Left kidney (tissue), 1 donor: ENCODE measurements at regions not wholly inside any gene's neighbourhood (a gene's known extent, or its start where the extent isn't known, plus 50 kb on each side); places are given as distances from the start of the nearest gene placed in this dataset.
"Not testable (repeated sequence)": the region's sequence is repeated elsewhere in the genome, so short reads cannot be mapped to it uniquely, and the experiment has no call there.

Source experiments
- DNase-seq: peaks from one replicate; pipeline ENCODE4 v3.0.0-alpha.2; 2013

DNA sequence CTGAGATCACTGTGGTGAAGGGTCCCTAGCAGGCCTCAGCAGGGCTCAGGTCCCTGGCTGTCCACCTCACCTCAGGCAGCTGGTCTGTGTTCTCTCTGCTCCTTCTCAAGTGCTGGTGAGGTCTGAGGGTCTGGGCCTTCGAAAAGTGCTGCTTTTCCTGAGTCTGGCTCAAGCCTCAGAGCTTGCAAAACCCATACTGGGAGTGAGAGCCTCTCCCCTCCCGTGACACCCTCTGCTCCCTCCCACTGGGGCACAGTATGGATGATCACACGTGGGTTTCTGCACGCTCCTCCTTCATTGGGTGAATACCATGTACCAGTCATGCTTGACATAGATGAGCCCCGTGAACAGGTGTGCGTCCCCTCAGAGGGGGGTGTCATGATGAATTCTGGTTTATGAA, 73.3 kb upstream of the WASF3 start:
- DNase-seq: no peak

DNA sequence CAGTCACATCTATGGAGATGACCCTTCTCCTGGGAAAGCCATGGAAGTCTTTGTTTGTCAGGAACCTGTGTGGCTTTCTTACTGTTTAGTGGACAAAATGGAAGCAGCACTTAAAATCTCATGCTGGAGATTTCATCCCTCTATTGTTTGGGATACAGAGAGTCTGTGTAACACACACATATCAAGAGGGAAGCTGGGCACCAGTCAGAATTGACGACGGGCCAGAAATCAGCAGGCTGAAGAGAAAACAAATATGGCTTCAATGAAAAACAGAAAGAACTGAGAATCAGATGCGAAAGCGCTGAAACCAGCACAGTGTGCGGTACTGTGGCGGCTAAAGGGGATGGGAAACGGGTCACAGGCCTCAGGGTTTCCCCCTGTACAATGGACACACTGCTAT, 72.2 kb upstream of the WASF3 start:
- DNase-seq: no peak

DNA sequence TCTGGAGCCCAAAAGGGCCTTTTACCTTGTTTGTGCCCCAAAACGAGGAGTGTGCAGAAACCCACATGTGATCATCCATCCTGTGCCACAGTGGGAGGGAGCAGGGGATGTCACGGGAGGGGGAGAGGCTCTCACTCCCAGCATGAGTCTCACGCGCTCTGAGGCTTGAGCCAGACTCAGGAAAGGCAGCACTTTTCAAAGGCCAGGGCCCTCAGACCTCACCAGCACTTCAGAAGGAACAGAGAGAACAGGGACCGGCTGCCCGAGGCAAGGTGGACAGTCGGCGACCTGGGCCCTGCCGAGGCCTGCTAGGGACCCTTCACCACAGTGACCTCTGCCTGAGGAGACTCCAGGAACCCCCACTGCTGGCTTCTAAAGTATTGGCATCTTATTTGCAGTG, 71.7 kb upstream of the WASF3 start:
- no peak for DNase-seq

DNA sequence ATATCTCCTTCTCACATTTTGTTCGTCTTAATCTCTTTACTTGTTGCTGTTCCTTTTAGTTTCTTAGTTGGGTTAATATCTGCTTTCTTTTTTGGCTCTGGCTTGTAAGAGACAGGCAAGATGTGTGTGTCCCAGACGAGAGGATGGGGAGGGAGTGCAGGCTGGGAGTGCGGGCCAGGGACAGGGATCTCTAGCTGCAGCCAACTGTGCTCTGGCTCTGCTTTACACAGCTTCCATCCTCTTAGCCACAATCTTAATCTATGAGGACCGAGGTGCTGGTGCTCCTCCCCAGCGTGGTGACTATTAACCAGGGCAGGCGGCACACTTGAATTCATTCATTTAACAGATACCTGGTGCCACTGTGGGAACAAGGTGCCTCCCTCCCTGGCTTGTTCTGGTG, 70.9 kb upstream of the WASF3 start:
- DNase-seq: no peak

DNA sequence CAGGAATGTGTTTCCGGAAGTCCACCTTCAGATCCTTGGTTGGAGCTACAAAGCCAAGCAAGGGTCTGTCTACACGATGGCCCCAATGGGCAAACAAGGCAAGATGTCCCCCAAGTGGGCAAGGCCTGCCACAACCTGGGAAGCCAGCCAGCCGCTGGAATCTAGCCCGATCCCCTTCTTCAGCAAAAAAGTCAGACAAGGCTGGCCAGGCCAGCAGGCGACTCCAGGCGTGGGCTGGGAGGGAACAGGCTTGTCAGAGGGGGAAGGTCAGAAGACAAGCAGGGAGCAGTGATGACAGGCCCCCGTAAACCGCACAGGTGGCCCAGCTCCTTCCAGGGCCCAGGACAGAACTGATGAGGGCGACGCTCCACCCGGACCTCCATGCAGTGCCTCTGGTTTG, 69.7 kb upstream of the WASF3 start:
- no peak for DNase-seq

DNA sequence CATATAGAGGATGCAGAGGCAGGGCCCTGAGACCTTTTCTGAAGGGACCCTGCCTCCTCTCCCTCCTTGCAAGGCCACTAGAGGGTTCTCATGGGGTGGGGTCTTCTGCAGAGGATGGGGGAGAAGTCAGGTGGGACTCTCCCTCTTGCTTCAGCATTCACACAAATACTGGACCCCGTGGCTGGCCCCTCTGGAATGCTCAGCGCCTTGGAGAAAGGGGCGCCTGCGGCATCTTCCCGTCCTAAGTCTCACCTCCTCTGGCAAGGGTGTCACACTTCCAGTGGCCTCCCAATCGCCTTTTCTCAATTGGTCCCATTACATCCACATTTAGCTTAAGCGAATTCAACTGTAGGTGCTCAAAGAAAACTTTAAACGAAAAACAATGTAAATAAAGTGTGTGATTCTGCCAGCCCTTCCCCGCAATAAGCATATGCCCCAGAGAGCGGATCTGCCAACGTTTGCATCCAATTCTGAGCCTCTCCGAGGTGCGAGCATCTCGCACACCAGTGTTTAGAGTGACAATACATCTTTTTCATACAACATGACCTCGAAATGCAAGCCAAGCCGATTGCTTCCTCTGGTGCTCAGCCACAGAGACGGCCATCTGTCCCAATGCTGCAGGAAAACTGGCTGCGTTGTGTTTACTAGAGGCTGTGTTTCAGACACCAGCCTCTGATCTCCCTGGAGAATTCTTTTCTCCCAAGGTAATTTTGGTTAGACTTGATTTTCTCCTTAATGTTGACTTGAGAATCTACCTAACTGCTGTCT, 69.1 kb upstream of the WASF3 start:
- no peak for DNase-seq

DNA sequence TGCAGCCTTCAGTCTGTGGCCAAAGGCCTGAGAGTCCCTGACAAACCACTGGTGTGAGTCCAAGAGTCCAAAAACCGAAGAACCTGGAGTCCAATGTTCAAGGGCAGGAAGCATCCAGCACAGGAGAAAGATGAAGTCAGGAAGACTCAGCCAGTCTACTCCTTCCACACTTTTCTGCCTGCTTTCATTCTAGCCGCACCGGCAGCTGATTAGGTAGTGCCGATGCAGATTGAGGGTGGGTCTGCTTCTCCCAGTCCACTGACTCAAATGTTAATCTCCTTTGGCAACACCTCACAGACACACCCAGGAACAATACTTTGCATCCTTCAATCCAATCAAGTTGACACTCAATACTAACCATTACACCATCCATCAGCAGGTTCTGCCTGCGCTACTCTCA, 65.2 kb upstream of the WASF3 start:
- not testable (repeated sequence) for DNase-seq

DNA sequence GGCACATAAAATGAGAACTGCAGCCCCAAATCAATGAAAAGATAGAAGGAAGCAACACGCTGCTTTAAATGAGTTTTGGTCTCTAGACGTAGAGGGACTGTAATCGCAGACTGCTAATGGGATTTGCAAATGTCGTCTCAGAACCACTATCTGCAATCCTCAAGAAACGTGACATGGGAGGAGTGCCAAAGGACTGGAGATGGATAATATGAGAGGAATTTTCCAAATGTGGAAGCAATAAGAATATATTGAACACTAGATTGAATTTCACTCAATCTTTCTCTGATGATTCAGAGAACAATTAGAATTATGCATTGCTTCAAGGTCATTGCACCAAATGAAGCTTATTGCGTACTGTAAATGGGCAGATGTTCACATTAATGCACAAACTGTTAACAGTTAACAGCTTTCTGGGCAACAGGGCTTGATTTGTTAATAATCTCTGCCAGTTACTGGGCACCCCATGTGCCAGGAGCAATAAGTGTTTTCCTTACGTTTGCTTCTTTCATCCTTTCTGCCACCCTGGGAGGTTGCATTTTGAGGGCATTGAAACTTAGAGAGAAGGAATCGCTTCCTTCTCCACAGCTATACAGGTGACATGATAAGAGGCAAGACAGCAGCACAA, 62.8 kb upstream of the WASF3 start:
- DNase-seq: no peak

DNA sequence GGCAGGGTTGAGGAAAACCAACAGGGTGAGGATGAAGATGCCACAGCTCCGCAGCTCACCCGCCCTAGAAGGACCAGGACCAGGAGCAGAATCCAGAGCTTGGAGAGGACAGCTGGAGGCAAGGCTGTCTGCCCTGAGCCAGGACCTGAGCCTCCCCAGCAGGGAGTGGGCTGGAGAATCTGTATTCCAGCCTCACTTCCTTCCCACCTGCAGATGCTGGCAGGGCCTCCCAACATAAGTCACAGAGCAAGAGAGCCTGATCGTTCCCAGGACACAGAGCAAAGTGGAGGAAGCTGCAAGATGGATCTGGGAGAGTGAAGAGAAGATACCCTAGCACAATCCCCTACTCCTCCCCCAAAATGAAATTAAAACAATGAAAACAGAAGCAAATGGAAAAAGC, 61.7 kb upstream of the WASF3 start:
- DNase-seq: no peak

DNA sequence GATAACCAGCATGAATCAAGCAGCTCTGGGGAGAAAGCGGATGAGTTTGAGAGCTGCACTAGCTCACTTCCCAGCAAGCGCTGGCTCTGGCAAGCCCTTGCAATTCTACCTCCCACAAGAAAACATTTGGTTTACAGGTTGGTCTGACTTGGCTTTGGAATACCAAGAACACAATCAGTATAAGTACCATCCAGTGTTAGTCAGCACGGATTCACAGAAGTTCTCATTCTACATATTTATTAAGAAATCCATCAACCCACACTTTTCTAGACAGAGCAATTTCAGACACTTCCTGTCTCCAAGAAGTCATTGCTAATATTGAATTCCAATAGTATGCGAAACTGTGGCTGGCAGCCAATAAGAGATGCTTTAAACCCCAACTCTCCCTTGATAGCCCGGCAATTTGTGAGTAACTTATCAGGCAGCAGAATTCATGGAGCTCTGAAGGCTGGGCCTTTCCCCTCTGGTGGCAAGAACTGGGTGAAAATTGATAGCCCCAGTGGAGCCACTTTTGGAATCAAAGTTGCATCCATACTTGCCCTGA, 59.4 kb upstream of the WASF3 start:
- no peak for DNase-seq

DNA sequence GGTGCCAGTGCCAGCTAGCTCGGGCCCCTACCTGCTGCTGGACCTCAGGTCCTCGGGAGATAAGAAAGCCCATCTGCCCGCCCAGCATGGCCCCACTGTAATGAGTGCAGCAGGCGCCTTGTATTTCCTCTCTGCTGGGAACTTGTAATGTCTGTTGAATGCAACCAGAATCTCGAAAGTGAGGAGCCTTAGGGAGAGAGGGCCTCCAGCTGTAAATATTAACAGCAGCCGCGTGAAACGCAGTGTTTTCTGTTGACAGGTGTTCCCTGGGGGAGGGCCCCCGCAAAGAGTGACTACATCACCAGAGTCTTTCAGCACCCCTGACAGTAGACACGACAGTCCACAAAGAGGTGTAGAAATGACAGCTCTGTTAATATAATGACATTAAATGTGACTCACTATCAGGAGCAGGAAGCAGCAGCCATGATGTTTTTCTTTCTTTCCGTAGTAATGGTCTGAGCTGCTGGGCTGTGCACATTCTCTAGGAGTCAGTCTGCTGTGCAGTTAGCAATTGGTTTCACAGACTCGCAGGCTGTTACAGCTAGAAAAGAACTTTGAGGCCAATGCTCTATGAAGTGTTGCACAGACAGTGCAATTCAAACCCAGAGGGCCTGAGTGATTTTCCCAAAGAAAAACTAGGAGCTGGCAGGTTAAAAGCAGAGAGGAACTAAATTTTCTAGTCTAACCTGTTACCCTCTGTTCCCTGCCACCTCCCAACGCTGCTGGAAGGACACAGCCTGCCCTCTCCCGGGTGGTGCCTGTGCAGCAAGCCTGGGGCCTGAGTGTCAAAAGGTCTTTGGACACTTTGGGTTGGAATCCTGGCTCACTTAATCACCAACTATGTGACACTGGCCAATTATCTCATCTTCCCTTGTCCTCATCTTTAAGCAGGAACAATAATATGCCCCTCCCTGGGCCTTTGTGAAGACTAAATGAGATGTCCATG, 58.6 kb upstream of the WASF3 start:
- no peak for DNase-seq

DNA sequence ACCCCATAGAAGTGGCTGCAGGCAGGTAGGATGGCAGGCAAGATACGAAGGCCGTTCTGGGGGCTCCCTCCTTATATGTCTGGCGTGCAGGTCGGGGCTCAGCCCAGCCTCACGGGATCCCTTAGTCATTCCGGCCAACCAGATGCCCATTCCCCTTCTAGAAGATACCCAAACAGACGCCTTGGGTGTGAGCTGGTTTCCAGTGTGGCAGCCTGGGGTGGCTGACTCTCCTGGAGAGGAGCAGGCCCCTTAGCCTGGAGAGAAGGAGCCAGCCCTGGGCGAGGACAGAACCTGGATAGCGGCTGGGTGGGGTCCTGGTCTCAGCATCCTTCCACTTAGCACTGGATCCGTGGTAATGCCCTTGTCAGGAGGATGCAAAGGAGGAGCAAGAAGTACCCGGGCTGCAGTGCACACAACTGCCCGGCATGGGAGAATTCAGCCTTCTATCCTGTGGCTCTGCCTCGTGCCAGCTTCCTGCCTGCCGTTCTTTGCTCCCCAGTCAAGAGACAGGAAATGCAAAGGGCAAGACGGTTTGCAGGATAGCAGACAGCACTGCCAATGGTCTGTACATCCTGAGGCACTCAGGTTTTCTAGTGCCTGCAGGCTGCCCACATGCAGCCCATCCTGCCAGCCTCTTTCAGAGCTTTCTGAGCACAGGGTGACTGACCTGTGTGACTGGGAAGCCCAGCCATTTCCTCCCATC, 56.7 kb upstream of the WASF3 start:
- no peak for DNase-seq

DNA sequence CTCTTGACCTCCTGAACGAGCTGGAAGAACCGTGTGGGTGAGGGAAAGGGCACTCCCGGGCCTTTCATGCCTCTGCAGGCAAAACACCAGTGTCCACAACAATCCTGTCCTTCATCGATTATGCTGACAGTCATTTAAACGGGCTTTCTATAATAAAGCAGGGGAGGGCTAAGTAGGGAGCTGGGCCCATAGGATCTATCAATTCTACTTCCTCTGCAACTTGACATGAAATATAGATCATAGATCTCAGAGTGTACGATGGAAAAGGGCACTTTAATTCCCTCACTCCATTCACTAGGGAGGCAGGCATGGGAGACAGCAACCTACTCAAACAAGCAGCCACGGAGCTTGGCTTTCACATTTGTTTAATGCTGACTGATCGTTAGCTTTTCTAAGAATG, 55.8 kb upstream of the WASF3 start:
- no peak for DNase-seq

DNA sequence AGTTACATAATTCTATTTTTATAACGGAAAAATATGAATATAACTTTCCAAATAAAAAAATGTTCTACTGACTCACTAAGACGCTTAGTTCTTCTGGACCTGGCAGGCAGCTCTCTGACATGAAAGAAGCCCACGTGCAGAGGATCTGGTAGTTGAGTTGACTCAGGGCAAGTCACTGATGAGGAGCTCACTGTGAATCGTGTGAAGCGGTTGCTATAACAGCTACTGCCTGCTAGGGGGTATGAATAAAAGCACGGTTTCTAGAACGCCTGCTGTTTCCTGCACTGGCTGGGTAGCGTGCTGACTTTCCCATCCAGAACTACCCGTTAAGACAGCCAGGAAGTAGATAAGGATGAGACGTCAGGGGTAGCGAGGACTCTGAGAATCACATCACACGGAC, 54.7 kb upstream of the WASF3 start:
- no peak for DNase-seq

DNA sequence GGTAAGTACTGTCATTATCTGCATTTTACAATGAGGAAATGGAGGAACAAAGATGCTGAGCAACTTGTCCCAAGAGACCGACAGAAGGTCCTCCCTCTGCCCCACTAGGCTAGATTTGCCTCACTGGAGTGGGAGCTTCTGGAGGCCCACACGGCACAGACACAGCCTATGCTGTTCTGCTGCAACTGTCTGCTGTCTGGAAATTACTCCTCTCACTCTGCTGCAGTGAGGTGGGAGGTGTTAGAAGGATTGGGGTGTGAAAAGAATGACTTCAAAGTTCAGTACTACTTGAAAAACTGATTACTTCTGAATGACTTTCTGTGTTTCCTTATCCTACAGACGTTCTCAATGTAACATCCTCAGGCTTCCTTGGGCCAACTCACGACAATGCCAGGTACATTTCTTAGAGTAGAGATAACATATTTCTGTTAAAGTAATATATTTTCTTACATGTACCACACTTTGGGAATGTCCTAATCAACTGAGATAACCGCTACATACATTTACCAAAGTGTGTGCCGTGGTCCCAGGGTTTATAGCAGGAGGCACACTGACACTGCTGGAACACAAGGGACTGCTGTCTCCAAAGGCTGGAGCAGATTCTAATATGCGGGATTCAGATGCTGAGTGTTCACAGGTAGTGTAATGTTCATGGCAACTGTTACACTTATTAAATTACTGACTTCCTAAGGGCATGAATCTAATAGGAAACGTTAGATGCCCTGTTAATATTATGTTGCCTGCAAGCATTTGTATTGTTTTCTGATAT, 53.5 kb upstream of the WASF3 start:
- DNase-seq: no peak
